ENCODE measurements at regions not wholly inside any gene's neighbourhood (a gene's known extent, or its start where the extent isn't known, plus 50 kb on each side); places are given as distances from the start of the nearest gene placed in this dataset.

DNA sequence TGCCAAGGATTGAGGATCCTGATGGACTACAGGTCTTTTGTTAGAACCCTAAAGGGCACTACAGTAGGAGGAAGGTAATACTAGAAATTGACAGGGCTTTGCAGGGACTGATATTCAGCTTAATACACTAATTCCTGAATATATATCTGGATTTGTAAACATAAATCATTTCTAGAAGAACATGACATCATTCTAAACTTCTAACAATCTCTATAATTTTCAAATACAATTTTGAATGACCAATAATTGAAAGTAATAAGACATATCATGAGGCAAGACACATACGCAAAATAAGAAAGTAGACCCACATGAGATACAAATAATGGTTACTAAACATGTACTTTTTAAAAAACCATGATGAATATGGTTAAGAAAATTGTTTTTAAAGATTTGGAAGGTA, 52.4 kb upstream of the LRRC8B start:
- DNase-seq (ENCODE audit: low read depth), result no peak
- H3K4me3 ChIP-seq (ENCODE audit: low read depth, low read length), result no peak overlapping the region
- TF ChIP-seq, protein P1, sequence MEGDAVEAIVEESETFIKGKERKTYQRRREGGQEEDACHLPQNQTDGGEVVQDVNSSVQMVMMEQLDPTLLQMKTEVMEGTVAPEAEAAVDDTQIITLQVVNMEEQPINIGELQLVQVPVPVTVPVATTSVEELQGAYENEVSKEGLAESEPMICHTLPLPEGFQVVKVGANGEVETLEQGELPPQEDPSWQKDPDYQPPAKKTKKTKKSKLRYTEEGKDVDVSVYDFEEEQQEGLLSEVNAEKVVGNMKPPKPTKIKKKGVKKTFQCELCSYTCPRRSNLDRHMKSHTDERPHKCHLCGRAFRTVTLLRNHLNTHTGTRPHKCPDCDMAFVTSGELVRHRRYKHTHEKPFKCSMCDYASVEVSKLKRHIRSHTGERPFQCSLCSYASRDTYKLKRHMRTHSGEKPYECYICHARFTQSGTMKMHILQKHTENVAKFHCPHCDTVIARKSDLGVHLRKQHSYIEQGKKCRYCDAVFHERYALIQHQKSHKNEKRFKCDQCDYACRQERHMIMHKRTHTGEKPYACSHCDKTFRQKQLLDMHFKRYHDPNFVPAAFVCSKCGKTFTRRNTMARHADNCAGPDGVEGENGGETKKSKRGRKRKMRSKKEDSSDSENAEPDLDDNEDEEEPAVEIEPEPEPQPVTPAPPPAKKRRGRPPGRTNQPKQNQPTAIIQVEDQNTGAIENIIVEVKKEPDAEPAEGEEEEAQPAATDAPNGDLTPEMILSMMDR (IDR thresholded peaks at IDR 0.05; ENCODE audit: insufficient read depth, low read depth, low read length), result no peak

DNA sequence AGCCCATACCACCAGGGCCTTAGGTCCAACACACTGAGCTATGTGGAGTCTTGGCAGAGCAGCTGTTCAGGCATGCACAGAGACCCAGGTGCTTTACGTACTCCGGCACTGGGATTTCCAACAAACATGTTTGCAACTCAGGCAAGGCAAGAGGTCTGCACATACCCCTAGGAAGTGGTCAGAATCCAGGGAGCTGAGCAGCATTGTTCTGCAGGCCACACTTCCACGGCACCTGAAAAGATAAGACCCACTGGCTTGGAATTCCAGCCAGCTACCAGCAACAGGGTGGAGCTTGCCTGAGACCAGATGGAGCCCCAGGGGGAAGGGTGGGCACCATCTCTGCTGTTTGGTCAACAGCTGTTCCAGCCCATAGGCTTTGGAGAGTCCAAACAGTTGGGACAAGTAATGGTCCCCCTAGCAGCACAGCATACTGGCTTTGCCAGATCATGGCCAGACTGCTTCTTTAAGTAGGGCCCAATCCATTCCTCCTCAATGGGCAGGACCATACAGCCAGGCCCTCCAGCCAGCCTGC, 51.7 kb upstream of the LRRC8B start:
- TF ChIP-seq, protein P1 (IDR thresholded peaks at IDR 0.05; ENCODE audit: insufficient read depth, low read depth, low read length), result no peak
- DNase-seq (ENCODE audit: low read depth), result no peak
- no peak overlapping the region for H3K4me3 ChIP-seq (ENCODE audit: low read depth, low read length)
